ENCODE measurements at regions not wholly inside any gene's neighbourhood (a gene's known extent, or its start where the extent isn't known, plus 50 kb on each side); places are given as distances from the start of the nearest gene placed in this dataset.

- Histone ChIP-seq H2AFZ (ENCODE audit: insufficient read depth, low read depth, low read length, poor library complexity, severe bottlenecking) (no peak overlapping the region), H4K20me1 (ENCODE audit: control insufficient read depth, insufficient read depth, low read length, poor library complexity, severe bottlenecking) (no peaks in the 10 kb centered on the region), H3K4me1 (ENCODE audit: control insufficient read depth in 2 of 2, insufficient read depth in 2 of 2, low read length in 2 of 2) (peaks cover 12% of the 10 kb centered on the region in 2 donors), H3K27me3 (replicated peaks in 1 of 4; ENCODE audit: control extremely low read depth in 1 of 4, control insufficient read depth in 3 of 4, insufficient read depth in 4 of 4, low read length in 3 of 4) (peaks cover 0 to 23% (median 17%) of the 10 kb centered on the region in 4 experiments), H3K4me2 (replicated peaks; ENCODE audit: low read depth, low read length, poor library complexity, severe bottlenecking) (no peak overlapping the region), H3K36me3 (replicated peaks in 1 of 2; ENCODE audit: control extremely low read depth in 1 of 2, control insufficient read depth in 1 of 2, extremely low read depth in 1 of 2, insufficient read depth in 2 of 2, low read length in 1 of 2) (no peaks in the 10 kb centered on the region), H3K9ac (ENCODE audit: low read length) (no peak overlapping the region), H3K79me2 (ENCODE audit: control insufficient read depth, insufficient read depth, low read length) (no peaks in the 10 kb centered on the region), H3K9me3 (ENCODE audit: control extremely low read depth in 1 of 3, control insufficient read depth in 2 of 3, insufficient read depth in 1 of 3, low read length in 2 of 3) (peaks cover 0 to 11% (median 0%) of the 10 kb centered on the region in 3 donors), H3K4me3 (ENCODE audit: control extremely low read depth in 1 of 5, extremely low read depth in 1 of 5, insufficient read depth in 1 of 5, low read depth in 2 of 5, low read length in 4 of 5) (no peak overlapping the region), H3K27ac (ENCODE audit: low read length in 2 of 2) (no peak overlapping the region)
- H3K27ac Mint-ChIP-seq: no peak overlapping the region
- peaks cover 4% of the 10 kb centered on the region for H3K9me3 Mint-ChIP-seq (ENCODE audit: insufficient read depth)
- DNase-seq (peak; percentile 53), ATAC-seq (ENCODE audit: low read depth) (peak; percentile 62)
- peaks cover 4% of the 10 kb centered on the region for H3K4me1 Mint-ChIP-seq
- TF ChIP-seq EZH2 (IDR thresholded peaks at IDR 0.05; ENCODE audit: borderline replicate concordance, insufficient read depth, low read depth, low read length, poor library complexity, severe bottlenecking) (no peak), CTCF (IDR thresholded peaks at IDR 0.05) (peak; percentile 62)
- WGBS (ENCODE audit: insufficient coverage): 67% methylated on average over 9 of the region's 15 CpGs
- intact Hi-C loops (cut with micrococcal nuclease): loop anchor here (10.0 kb wide), 1 partner anchor 372 kb away; no protein-coding TSS in a partner anchor
- H3K27me3 Mint-ChIP-seq: peaks cover 14% of the 10 kb centered on the region
- H3K4me3 Mint-ChIP-seq: no peak overlapping the region
- POLR2A ChIA-PET: no interaction called here
- CTCF ChIA-PET: interaction anchor here (1.6 to 3.8 kb wide), 2 partner anchors 527 to 531 kb away, joined by 5 to 31 read pairs; no protein-coding TSS in a partner anchor
These were observed 246.6 kb upstream of the RPL38 start for GRCh38 chr17:73956595-73957465.

- no peak for TF ChIP-seq EZH2 (IDR thresholded peaks at IDR 0.05; ENCODE audit: borderline replicate concordance, insufficient read depth, low read depth, low read length, poor library complexity, severe bottlenecking)
- TF ChIP-seq CTCF (IDR thresholded peaks at IDR 0.05): no peak
- Histone ChIP-seq H3K9ac (ENCODE audit: low read length) (no peak overlapping the region), H2AFZ (ENCODE audit: insufficient read depth, low read depth, low read length, poor library complexity, severe bottlenecking) (no peak overlapping the region), H3K27ac (ENCODE audit: low read length in 2 of 2) (no peak overlapping the region), H3K79me2 (ENCODE audit: control insufficient read depth, insufficient read depth, low read length) (no peaks in the 10 kb centered on the region), H3K4me3 (ENCODE audit: control extremely low read depth in 1 of 5, extremely low read depth in 1 of 5, insufficient read depth in 1 of 5, low read depth in 2 of 5, low read length in 4 of 5) (no peak overlapping the region), H3K27me3 (replicated peaks in 1 of 4; ENCODE audit: control extremely low read depth in 1 of 4, control insufficient read depth in 3 of 4, insufficient read depth in 4 of 4, low read length in 3 of 4) (peaks cover 0 to 16% (median 11%) of the 10 kb centered on the region in 4 experiments), H4K20me1 (ENCODE audit: control insufficient read depth, insufficient read depth, low read length, poor library complexity, severe bottlenecking) (no peaks in the 10 kb centered on the region), H3K4me2 (replicated peaks; ENCODE audit: low read depth, low read length, poor library complexity, severe bottlenecking) (no peak overlapping the region), H3K4me1 (ENCODE audit: control insufficient read depth in 2 of 2, insufficient read depth in 2 of 2, low read length in 2 of 2) (peaks cover 4 to 6% of the 10 kb centered on the region in 2 donors), H3K36me3 (replicated peaks in 1 of 2; ENCODE audit: control extremely low read depth in 1 of 2, control insufficient read depth in 1 of 2, extremely low read depth in 1 of 2, insufficient read depth in 2 of 2, low read length in 1 of 2) (no peaks in the 10 kb centered on the region), H3K9me3 (ENCODE audit: control extremely low read depth in 1 of 3, control insufficient read depth in 2 of 3, insufficient read depth in 1 of 3, low read length in 2 of 3) (peaks cover 0 to 7% (median 0%) of the 10 kb centered on the region in 3 donors)
- Mint-ChIP-seq H3K9me3 (ENCODE audit: insufficient read depth) (peaks cover 4% of the 10 kb centered on the region), H3K4me1 (no peaks in the 10 kb centered on the region), H3K27me3 (peaks cover 11% of the 10 kb centered on the region), H3K27ac (no peak overlapping the region), H3K4me3 (no peak overlapping the region)
- ChIA-PET POLR2A (no interaction called here), CTCF (interaction anchor here (1.5 to 3.8 kb wide), 2 partner anchors 9 to 528 kb away, joined by 3 to 31 read pairs; no protein-coding TSS in a partner anchor)
- DNase-seq (no peak), ATAC-seq (ENCODE audit: low read depth) (no peak)
- whole genome bisulfite sequencing (ENCODE audit: insufficient coverage): no CpG with 5 or more reads among the region's 6 CpGs
- intact Hi-C loops (cut with micrococcal nuclease): loop anchor here (10.0 kb wide), 1 partner anchor 373 kb away; no protein-coding TSS in a partner anchor
These were observed 245.9 kb upstream of the RPL38 start for GRCh38 chr17:73957564-73957963.

Data from B cell (primary cell).